ENCODE measurements at regions not wholly inside any gene's neighbourhood (a gene's known extent, or its start where the extent isn't known, plus 50 kb on each side); places are given as distances from the start of the nearest gene placed in this dataset.

- no peak for TF ChIP-seq EZH2 (IDR thresholded peaks at IDR 0.05; ENCODE audit: borderline replicate concordance, low read depth, low read length, poor library complexity, severe bottlenecking)
- TF ChIP-seq CTCF (conservative IDR thresholded peaks at IDR 0.05; ENCODE audit: low read depth, low read length), result no peak
These were observed 595.7 kb upstream of the HS6ST1 start for GRCh38 chr2:128914320-128914719.

All from A673 (cell line).